Tibial nerve (tissue), 4 donors: ENCODE measurements at regions not wholly inside any gene's neighbourhood (a gene's known extent, or its start where the extent isn't known, plus 50 kb on each side); places are given as distances from the start of the nearest gene placed in this dataset.

Source experiments
- EP300 ChIP-seq, 2 donors: sonication (generic); formaldehyde crosslinking; IDR thresholded peaks; one replicate each; pipeline ENCODE4 v1.6.1; 2017; ENCODE audit warnings: antibody characterized with exemption in 2 of 2, mild to moderate bottlenecking in 1 of 2
- POLR2A ChIP-seq, 2 donors: fragments of 450-650 bp; IDR thresholded peaks; one replicate each; pipeline ENCODE4 v1.6.1; 2017; ENCODE audit warnings: antibody characterized with exemption in 2 of 2, mild to moderate bottlenecking in 2 of 2, moderate library complexity in 2 of 2
- TF ChIP-seq, protein P1 (sequence below), 5 experiments: fragments of 200-600 bp in 3 of 5; fragments of 450-650 bp in 2 of 5; sonication (generic) in 3 of 5; IDR thresholded peaks; one replicate each; pipeline ENCODE4 v1.5.1; 2016 to 2019; ENCODE audit warnings: antibody characterized with exemption in 5 of 5, mild to moderate bottlenecking in 3 of 5, moderate library complexity in 2 of 5

DNA sequence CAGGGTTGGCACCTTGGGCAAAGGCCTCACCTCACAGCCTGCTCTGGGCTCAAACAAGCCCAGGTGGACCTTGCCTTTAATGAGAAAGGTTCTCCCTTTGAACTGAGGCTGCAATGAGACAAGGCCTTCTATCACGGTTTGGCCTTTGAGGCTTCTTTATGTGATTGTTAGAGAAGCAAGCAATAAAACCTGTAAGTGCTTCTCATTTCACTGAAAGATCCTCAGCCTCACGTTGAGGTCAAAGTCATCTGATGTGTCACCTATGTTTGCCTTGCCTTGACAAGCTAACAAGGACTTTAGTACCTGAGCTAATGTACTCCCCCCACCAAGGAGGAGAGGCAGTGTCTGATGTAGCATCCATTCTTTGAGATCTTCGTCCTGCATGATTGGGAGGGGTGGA lies 155.9 kb upstream of the RBM19 start:
- TF ChIP-seq, protein P1, sequence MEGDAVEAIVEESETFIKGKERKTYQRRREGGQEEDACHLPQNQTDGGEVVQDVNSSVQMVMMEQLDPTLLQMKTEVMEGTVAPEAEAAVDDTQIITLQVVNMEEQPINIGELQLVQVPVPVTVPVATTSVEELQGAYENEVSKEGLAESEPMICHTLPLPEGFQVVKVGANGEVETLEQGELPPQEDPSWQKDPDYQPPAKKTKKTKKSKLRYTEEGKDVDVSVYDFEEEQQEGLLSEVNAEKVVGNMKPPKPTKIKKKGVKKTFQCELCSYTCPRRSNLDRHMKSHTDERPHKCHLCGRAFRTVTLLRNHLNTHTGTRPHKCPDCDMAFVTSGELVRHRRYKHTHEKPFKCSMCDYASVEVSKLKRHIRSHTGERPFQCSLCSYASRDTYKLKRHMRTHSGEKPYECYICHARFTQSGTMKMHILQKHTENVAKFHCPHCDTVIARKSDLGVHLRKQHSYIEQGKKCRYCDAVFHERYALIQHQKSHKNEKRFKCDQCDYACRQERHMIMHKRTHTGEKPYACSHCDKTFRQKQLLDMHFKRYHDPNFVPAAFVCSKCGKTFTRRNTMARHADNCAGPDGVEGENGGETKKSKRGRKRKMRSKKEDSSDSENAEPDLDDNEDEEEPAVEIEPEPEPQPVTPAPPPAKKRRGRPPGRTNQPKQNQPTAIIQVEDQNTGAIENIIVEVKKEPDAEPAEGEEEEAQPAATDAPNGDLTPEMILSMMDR (IDR thresholded peaks at IDR 0.05) = no peak
- TF ChIP-seq EP300 (IDR thresholded peaks at IDR 0.05) (no peak), POLR2A (IDR thresholded peaks at IDR 0.05) (no peak)
